Esophagus muscularis mucosa (tissue), 4 donors: ENCODE measurements at regions not wholly inside any gene's neighbourhood (a gene's known extent, or its start where the extent isn't known, plus 50 kb on each side); places are given as distances from the start of the nearest gene placed in this dataset.

ENCODE experiments used
- EP300 ChIP-seq: sonication (generic); formaldehyde crosslinking; IDR thresholded peaks from one replicate; pipeline ENCODE4 v1.6.1; 2017; ENCODE audit warnings: antibody characterized with exemption
- POLR2A ChIP-seq: fragments of 450-650 bp; IDR thresholded peaks from one replicate; pipeline ENCODE4 v1.6.1; 2017; ENCODE audit warnings: antibody characterized with exemption, moderate library complexity, mild to moderate bottlenecking, low read depth
- POLR2AphosphoS5 ChIP-seq, 2 donors: sonication (generic); formaldehyde crosslinking; IDR thresholded peaks; one replicate each; pipeline ENCODE4 v1.6.1; 2017; ENCODE audit warnings: antibody characterized with exemption in 2 of 2
- TF ChIP-seq, protein P1 (sequence below), 3 experiments: fragments of 200-600 bp in 2 of 3; fragments of 450-650 bp in 1 of 3; sonication (generic) in 2 of 3; IDR thresholded peaks; one replicate each; pipeline ENCODE4 v1.5.1; 2017 to 2019; ENCODE audit warnings: antibody characterized with exemption in 3 of 3, mild to moderate bottlenecking in 2 of 3, moderate library complexity in 1 of 3

GRCh38 chr1:67624680-67625079 lies 60.3 kb upstream of the GADD45A start:
- TF ChIP-seq, protein P1, sequence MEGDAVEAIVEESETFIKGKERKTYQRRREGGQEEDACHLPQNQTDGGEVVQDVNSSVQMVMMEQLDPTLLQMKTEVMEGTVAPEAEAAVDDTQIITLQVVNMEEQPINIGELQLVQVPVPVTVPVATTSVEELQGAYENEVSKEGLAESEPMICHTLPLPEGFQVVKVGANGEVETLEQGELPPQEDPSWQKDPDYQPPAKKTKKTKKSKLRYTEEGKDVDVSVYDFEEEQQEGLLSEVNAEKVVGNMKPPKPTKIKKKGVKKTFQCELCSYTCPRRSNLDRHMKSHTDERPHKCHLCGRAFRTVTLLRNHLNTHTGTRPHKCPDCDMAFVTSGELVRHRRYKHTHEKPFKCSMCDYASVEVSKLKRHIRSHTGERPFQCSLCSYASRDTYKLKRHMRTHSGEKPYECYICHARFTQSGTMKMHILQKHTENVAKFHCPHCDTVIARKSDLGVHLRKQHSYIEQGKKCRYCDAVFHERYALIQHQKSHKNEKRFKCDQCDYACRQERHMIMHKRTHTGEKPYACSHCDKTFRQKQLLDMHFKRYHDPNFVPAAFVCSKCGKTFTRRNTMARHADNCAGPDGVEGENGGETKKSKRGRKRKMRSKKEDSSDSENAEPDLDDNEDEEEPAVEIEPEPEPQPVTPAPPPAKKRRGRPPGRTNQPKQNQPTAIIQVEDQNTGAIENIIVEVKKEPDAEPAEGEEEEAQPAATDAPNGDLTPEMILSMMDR (IDR thresholded peaks at IDR 0.05) = no peak
- TF ChIP-seq POLR2AphosphoS5 (IDR thresholded peaks at IDR 0.05) (no peak), POLR2A (no peak), EP300 (no peak)
